K562 (cell line): ENCODE measurements at regions not wholly inside any gene's neighbourhood (a gene's known extent, or its start where the extent isn't known, plus 50 kb on each side); places are given as distances from the start of the nearest gene placed in this dataset.

Experiments
- CTCF ChIP-seq, 3 experiments: IDR thresholded peaks in 2 of 3; conservative IDR thresholded peaks in 1 of 3; 2 replicates each; pipeline ENCODE4 v1.5.1; 2011 to 2012; ENCODE audit warnings: low read length in 3 of 3, mild to moderate bottlenecking in 3 of 3, control low read depth in 2 of 3, improper control_type of control experiment in 1 of 3, inconsistent platforms in 1 of 3, low read depth in 1 of 3, mixed read lengths in 1 of 3, moderate library complexity in 1 of 3; ENCODE audit not compliant: insufficient read depth in 2 of 3
- ETV5 ChIP-seq: sonication (generic); formaldehyde crosslinking; IDR thresholded peaks from 2 replicates; pipeline ENCODE4 v1.4.0; 2020; ENCODE audit warnings: low read depth, mild to moderate bottlenecking, missing genetic modification reagents
- GTF2F1 ChIP-seq: IDR thresholded peaks from 2 replicates; pipeline ENCODE4 v1.6.1; 2011; ENCODE audit warnings: low read depth, low read length, improper control_type of control experiment
- MAFF ChIP-seq: IDR thresholded peaks from 2 replicates; pipeline ENCODE4 v1.6.1; 2012; ENCODE audit warnings: low read length, improper control_type of control experiment
- RNF2 ChIP-seq: sonication (generic); IDR thresholded peaks from 2 replicates; pipeline ENCODE4 v1.6.1; 2016
- STAT5B ChIP-seq: fragments of 250-450 bp; sonication (Bioruptor Pico); IDR thresholded peaks from 2 replicates; pipeline ENCODE4 v1.8.0; 2021; ENCODE audit warnings: mild to moderate bottlenecking, inconsistent platforms

GRCh38 chr2:146079216-146079615, 1559.3 kb upstream of the ZEB2 start:
- TF ChIP-seq STAT5B (CRISPR knock-in tag) = no peak
- TF ChIP-seq RNF2 = no peak
- TF ChIP-seq GTF2F1 = no peak
- no peak for TF ChIP-seq ETV5
- TF ChIP-seq MAFF = no peak
- TF ChIP-seq CTCF (IDR thresholded peaks at IDR 0.05 in 2 of 3, conservative IDR thresholded peaks at IDR 0.05 in 1 of 3; ENCODE audit: insufficient read depth in 2 of 3, low read depth in 1 of 3, low read length in 3 of 3) = no peak
